Activated CD4-positive, CD25-positive, alpha-beta regulatory T cell treated with anti-CD3 and anti-CD28 coated beads, Interleukin-2, amount 50 U/mL, for 72 hours (primary cell): ENCODE measurements at regions not wholly inside any gene's neighbourhood (a gene's known extent, or its start where the extent isn't known, plus 50 kb on each side); places are given as distances from the start of the nearest gene placed in this dataset.
"Not testable (repeated sequence)": the region's sequence is repeated elsewhere in the genome, so short reads cannot be mapped to it uniquely, and the experiment has no call there.

Experiments
- DNase-seq: peaks from one replicate; pipeline ENCODE4 v3.0.0; 2021

DNA sequence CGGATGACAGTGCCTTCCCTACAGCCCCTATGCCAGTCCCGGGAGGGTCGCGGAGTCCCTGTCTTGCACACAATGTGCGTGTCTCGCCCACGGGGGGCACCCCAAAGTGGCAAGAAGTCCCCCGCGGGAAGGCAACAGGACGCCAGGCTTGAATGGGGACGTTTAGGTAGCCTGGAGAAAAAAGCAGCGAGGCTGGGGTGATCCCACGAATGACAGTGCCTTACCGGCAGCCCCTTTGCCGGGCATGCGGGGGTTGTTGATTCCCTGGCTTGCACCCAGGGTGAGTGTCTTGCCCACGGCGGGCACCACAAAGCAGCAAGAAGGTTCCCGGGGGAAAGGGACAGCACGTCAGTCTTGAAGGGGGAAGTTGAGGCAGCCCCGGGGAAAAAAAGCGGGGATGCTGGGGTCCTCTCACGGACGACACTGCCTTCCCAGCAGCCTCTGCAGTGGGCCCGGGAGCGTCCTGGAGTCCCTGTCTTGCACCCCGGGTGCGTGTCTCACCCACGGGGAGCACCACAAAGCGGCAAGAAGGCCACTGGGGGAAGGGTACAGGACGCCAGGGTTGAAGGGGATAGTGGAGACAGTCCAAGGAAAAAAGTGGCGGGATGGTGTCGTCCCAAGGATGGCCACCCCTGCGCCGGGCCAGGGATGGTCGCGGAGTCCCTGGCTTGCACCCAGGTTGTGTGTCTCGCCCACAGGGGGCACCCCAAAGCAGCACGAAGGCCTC, 156.8 kb upstream of the ALG10B start:
- DNase-seq, result no peak

DNA sequence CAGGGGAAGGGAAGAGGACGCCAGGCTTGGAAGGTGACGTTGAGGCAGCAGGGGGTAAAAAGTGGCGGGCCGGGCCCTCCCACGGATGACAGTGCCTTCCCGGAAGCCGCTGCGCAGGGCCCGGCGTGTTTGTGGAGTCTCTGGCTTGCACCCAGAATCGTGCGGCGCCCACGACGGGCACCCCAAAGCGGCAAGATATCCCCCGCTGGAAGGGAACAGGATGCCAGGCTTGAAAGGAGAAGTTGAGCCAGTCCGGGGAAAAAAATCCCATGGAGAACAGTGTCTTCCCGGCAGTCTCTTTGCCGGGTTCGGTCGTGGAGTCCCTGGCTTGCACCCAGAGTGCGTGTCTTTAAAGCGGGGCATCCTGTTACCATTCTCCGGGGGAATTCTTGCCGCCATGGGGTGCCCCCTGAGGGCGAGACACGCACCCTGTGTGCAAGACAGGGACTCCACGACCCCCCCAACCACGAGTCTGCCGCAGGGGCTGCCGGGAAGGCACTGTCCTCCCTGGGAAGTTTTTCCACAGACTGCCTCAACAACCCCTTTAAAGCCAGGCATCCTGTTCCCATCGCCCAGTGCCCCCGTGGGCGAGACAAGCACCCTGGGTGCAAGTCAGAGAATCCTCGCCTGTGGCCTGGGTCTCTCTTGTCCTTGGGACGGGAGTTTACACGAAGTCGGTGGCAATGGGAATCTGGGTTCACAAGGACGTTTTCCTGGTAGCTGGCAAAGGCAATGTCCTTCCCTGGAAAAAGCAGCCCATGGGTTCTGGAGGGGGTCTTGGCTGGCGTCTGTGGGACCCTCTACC, 156.1 kb upstream of the ALG10B start:
- no peak for DNase-seq

DNA sequence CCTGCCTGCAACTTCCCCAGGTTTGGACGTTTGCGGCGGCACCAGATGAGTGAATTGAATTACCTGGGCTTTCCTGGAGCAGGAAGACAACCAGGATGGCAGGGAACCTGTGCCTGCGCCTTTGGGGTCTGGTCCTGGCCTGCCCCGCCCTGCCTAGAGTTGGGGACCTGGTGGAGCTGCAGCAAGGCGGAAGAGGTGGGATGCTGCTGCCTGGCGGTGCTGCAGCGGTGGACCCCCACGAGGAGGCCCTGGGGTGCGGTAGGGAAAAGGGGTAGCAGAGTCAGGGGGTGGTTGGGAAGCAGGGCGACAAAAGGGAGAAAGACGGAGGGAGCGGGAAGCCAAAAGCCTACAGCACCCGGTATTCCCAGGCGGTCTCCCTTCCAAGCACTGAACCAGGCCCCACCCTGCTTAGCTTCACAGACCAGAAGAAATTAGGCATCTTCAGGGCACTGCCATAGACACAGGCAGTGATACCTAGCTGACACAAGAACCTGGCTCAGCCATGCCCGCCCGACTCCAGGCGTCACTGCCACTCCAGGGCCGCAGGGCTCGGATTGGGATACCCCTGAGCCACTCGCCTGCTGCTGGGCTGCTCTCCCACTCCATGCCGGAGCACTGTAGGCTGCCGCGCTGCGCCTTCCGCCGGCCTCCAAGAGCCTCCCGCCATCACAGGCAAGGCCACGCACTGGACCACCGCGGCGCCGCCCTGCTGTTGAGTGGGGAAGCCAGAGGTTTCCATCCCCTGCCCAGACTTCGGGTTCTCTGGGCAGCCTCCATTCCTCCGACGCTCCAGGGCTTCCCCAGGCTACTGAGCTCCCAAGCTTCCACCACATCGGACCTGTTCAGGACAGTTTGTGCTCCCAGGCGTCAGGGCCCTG, 155.2 kb upstream of the ALG10B start:
- DNase-seq, result no peak

DNA sequence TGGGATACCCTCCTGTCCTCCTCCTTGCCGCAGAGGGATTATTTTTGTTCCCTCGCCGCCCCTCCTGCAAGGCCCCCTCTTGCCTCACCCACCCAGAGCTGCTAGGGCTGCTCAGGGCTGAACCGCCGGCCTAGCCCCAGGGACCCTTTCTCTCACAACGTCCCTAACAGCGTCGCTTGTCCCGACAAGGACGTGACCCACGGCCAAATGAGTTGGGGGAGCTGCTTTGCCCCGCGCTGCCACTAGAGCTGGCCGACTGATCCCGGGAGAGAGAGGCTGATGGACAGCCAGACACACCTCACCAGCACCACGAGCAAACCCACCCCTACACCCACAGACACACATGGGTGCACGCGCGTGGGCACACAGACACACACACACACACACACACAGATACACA, 154.6 kb upstream of the ALG10B start:
- DNase-seq, result no peak

DNA sequence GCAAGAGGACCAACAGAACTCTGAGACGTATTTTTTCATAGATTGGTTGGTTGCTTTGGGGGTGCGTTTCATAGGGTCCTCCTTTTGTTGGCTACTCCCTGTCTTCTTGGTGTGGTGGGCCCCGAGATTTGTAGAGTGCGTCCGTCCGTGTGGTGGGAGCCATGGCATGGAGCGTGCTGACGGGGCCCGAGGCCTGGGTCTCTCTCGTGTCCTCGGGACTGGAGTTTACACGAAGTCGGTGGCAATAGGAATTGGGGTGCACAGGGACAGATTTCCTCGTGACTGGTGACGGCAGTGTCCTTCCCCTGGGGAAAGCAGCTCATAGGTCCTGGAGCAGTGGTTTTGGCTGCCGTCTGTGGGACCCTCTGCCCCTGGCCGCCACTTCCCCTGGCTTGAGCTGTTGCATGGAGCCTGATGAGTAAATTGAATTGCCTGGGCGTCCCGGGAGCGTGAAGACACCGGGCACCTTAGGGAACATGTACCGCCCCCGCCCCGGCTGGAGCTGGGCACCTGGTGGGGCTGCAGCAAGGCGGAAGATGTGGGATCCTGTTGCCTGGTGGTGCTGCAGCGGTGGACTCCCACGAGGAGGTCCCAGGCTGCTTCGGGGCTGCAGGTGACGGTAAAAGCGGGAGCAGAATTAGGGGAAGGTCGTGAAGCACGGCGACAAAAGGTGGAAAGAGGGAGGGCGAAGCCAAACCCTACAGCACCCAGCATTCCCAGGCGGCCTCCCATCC, 153.7 kb upstream of the ALG10B start:
- no peak for DNase-seq

DNA sequence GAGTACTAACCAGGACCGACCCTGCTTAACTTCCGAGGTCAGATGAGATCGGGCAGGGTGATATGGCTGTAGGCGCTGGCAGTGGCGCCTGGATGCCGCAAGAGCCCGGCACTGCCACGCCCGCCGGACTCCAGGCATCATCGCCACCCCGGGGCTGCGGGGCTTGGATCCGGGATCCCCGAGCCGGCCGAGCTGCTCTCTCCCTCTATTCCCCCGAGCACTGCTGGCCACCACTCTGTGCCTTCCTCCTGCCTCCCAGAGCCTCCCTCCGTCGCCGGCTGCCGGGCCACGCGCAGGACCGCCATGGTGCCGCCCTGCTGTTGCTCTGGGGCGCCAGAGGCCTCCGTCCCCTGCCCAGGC, 153.2 kb upstream of the ALG10B start:
- no peak for DNase-seq

DNA sequence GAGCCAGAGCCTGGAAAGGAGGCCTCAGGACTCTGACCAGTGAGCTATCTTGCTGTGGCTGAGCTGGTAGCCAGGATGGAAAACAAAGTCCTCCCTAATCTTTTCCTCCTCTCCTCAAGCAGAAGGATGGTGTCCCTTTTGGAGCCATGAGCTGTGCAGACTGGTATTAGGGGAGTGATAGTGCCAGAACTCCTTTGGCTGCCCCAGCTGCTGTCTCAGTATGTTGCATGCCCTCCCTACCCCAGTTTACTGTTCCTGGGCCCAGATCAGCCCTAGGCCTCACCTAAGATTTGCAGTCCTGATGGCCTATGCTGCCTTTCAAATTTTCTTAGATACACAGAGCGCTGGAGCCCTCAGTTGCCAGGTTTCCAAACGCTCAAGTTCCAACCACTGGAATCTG, 150.3 kb upstream of the ALG10B start:
- no peak for DNase-seq

DNA sequence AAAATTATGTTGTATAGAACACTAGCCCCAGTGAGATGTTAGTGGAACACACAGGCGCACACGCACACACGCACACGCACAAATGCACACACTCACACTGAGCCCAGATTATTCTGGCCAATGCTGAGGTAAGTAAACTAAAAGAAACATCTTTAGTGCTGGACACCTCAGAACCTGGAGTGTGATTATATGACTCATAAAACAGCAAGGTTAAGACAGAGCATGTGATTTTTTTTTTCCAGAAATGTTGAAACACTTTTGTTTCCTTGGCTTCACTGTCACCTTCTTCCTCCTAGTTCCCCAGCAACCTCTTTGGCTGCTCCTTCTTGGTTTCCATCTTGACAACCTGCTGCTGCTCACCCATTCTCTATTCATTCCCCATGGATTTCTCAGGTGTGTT, 141.0 kb upstream of the ALG10B start:
- no peak for DNase-seq

DNA sequence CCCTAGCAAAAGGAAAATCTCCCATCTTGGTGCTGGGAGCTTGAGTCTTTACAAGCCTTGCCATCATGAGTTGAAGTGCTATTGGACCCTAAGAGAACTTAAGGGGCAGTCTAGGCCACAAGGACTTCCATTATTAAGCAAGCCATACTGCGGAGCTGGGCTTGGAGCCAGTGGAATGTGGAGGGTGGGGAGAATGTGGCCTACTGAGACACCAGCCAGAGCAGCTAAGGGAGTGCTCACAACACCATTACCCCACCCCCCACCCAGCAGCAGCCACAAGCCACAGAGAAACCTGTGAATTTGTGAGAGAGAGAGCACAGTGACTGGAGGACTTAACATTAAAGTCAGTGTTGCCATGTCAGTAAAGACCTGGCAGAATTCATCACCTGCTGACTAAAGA, 133.0 kb upstream of the ALG10B start:
- DNase-seq, result not testable (repeated sequence)

DNA sequence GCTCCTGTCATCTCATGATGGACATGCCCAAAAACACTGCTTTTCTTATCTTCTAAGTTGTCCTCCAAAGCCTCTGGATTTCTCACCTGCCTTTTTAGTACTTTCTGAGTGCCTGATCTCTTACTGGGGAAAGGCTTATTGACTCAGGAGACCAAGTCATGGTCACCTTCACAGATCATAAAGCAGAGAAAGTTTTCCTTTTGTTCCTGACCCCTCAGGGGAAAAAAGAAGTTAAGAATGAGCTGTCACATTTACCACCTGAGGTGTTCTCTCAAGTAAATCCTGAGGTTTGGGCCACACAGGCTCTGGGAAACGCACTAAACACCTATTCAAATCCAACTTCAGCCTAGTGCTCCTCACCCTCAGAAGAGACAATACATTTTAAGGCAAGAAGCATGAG, 119.3 kb upstream of the ALG10B start:
- not testable (repeated sequence) for DNase-seq

DNA sequence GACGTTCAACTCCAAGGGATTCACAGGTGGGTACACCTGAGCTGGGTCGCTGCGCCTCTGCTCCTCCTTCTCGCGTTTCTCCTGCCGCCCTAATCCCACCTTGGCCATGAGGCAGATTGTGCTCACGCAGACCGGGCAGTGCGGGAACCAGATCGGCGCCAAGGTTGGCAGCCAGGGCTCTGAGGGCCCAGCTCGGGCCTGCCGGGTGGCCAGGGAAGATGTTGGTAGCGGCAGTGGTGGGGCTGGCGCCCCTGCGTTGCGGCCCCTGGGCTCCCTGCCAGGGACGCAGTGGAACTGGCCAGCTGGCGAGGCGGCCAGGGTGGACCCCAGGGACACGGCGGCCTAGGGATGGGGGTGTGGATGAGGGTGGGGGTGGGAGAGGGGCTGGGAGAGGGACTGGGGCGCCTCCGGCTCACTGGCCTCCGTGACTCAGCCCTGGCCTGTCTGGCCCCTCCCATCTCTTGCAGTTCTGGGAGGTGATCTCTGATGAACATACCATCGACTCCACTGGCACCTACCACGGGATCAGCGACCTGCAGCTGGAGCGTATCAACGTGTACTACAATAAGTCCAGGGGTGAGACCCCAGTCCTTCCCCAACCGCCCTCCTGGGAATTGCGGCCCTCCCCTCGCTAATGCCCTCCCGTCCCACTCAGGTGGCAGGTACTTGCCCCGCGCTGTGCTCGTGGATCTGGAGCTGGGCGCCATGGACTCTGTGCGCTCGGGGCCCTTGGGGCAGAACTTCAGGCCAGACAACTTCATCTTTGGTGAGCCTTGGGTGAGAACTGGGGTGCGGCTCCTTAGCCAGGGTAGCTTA, 114.9 kb upstream of the ALG10B start:
- DNase-seq, result no peak

DNA sequence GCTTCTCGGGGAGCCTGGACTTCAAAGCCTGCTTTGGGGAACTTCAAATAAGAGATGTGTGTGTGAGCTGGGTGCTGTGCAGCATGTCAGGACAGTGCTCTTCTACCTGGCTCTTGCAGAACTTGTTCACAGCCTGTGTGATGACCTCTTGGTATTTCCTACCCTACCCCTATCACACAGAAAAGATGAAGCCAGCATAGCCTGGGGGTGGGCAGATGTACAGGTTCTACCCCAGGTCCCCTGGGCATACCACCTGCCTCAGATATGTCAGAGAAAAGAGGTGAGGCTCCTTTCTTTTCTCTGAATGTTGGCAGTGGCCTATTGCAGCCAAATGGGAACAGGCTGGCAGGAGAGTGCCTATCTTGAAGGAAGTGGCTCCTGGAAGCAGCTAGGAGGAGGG, 111.7 kb upstream of the ALG10B start:
- no peak for DNase-seq

DNA sequence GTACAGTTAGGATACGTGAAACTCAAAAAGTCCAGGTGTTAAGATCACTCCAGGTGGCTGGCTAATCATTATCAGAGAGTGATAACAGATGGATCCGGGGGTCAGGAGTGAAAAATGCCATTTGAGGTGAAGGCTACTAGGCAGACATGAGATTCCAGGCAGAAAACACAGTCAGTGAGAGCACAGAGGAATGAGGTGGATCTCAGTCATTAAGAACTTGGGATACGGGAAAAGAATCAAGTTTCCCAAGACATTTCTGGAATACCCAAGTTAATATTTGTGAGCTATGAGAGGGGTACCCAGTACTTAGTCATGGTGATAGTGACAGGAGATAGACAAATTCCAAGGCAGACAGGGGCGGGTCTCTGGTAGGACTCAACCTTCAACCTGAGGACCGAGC, 94.6 kb upstream of the ALG10B start:
- DNase-seq, result no peak

DNA sequence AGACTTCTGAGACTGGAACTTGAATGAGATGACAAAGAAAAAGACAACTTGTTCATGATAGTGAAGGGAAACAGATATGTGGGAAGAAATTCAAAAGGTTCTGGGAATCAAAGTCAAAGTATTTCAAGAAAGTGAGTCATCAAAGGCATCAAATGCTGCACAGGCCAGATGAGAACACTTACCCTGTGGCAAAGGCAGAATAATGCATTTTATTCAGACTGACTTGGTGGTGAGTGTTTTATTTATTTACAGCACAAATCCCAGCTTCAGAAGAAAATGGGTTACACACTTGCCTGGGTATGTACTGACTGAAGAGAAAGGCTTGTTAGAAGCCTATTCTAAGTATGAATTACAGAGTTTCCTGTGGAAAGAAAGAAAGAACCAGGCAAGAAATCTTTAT, 78.2 kb upstream of the ALG10B start:
- DNase-seq, result not testable (repeated sequence)

DNA sequence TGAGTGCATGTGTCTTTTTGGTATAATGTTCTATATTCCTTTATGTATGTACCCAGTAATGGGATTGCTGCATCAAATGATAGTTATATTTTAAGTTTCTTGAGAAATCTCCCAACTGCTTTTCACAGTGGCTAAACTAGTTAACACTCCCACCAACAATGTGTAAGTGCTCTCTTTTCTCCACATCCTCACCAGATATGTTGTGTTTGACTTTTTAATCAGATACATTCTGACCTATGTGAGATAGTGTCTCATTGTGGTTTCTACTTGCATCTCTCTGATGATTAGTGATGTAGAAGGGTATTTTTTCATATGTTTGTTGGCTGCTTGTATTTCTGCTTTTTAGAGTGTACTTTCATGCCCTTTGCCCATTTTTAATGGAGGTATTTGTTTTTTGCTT, 62.8 kb upstream of the ALG10B start:
- DNase-seq, result no peak

DNA sequence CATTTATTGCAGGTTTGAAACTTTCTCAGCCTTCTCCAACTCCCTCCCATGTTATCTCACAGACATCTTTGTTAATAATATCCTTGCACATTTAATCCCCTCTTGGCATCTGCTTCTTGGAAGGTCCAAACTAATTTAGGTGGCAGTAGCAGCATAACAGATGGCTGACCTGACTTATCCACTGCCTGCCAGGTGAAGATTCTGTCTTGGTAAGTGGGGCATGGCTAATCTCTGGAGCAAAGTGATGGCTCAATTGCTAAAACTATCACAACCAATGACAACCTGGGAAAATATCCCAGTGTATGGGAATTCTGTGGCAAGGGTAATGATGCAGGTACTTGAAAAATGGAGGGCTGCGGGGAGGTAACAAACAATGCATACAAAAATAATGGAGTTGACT, 58.2 kb upstream of the ALG10B start:
- no peak for DNase-seq
